HuH-7 (cell line): ENCODE measurements at regions not wholly inside any gene's neighbourhood (a gene's known extent, or its start where the extent isn't known, plus 50 kb on each side); places are given as distances from the start of the nearest gene placed in this dataset.
A peak's percentile ranks its signal among the peaks of the same experiment; 100 is the strongest.
"Not testable (repeated sequence)": the region's sequence is repeated elsewhere in the genome, so short reads cannot be mapped to it uniquely, and the experiment has no call there.

ENCODE experiments used
- DNase-seq: peaks from one replicate; pipeline ENCODE4 v3.0.0; 2011; ENCODE audit warnings: low spot score

- no peak for DNase-seq
These were observed 1493.5 kb upstream of the DEFB115 start for GRCh38 chr20:29763821-29764511.

GRCh38 chr20:29764922-29765610 lies 1492.4 kb upstream of the DEFB115 start:
- peak; percentile 83 for DNase-seq

- DNase-seq = not testable (repeated sequence)
These were observed 1479.4 kb upstream of the DEFB115 start for GRCh38 chr20:29778033-29778432.

GRCh38 chr20:29781217-29781616 lies 1476.2 kb upstream of the DEFB115 start:
- DNase-seq = not testable (repeated sequence)

GRCh38 chr20:29781891-29782290 lies 1475.6 kb upstream of the DEFB115 start:
- DNase-seq = not testable (repeated sequence)

GRCh38 chr20:29787456-29787855 lies 1470.0 kb upstream of the DEFB115 start:
- DNase-seq = not testable (repeated sequence)

GRCh38 chr20:29790510-29790909 lies 1467.0 kb upstream of the DEFB115 start:
- DNase-seq = no peak

- not testable (repeated sequence) for DNase-seq
These were observed 1426.0 kb upstream of the DEFB115 start for GRCh38 chr20:29831508-29831907.

GRCh38 chr20:29868014-29868413 lies 1389.5 kb upstream of the DEFB115 start:
- not testable (repeated sequence) for DNase-seq

- DNase-seq = not testable (repeated sequence)
These were observed 1388.8 kb upstream of the DEFB115 start for GRCh38 chr20:29868688-29869087.

GRCh38 chr20:29871816-29872215 lies 1385.6 kb upstream of the DEFB115 start:
- DNase-seq = not testable (repeated sequence)

- DNase-seq = no peak
These were observed 1383.5 kb upstream of the DEFB115 start for GRCh38 chr20:29873946-29874345.

- no peak for DNase-seq
These were observed 1382.8 kb upstream of the DEFB115 start for GRCh38 chr20:29874476-29875202.

GRCh38 chr20:29875321-29876083 lies 1382.0 kb upstream of the DEFB115 start:
- DNase-seq = not testable (repeated sequence)

- not testable (repeated sequence) for DNase-seq
These were observed 1381.2 kb upstream of the DEFB115 start for GRCh38 chr20:29876084-29876910.

- DNase-seq = no peak
These were observed 1380.6 kb upstream of the DEFB115 start for GRCh38 chr20:29876911-29877285.

GRCh38 chr20:29877411-29878280 lies 1379.8 kb upstream of the DEFB115 start:
- DNase-seq = not testable (repeated sequence)

GRCh38 chr20:29878281-29878741 lies 1379.2 kb upstream of the DEFB115 start:
- DNase-seq = peak; percentile 89

- DNase-seq = no peak
These were observed 1378.6 kb upstream of the DEFB115 start for GRCh38 chr20:29878777-29879442.
